ENCODE measurements at regions not wholly inside any gene's neighbourhood (a gene's known extent, or its start where the extent isn't known, plus 50 kb on each side); places are given as distances from the start of the nearest gene placed in this dataset.
A peak's percentile ranks its signal among the peaks of the same experiment; 100 is the strongest.

DNA sequence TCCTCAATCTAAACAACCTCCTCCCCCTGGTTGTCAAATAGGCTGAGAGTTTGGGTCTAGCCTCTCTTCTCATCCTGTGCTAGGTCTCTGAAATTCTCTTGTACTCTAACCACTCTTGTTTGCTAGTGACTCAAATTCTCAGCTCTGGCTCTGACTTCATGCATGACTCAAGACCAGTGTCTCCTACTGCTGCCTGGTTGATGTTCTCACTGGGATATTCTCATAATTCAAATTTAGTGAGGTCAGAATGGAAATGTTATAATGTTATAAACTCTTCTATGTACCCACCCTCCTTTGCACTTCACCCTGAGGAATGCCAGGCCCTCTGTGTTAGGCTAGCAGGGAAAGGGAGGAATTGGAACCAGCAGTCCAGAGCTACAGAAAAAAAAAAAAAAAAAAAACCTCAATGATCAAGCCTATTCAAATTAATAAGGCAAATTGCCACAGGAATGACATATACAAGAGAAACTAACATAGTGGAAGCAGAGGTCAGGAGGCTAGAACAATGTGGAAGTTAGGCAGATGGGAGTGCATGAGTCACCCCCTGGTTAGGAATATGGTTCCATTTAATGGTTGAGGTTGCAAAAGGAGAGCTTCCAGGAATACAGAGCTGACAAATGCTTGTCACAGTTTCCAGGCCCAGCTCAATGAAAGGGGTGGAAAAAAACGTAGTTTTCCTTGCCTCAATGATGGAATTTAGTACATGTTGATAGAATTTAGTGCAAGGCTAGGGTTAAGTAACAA is 459.5 kb downstream of the RMST start:
- Histone ChIP-seq H3K27ac (peak overlapping the region; percentile 46 to 55), H3K36me3 (no peaks in the 10 kb centered on the region), H3K27me3 (no peaks in the 10 kb centered on the region), H3K9me3 (no peaks in the 10 kb centered on the region), H3K4me3 (no peak overlapping the region), H3K4me1 (peaks cover 0 to 10% (median 5%) of the 10 kb centered on the region in 4 donors)
- peak in 1 of 2 donors; percentile 39 for DNase-seq
- intact Hi-C loops (cut with DNase I; ENCODE audit: low total_unique reads): no loop called here
- TF ChIP-seq, protein P1, sequence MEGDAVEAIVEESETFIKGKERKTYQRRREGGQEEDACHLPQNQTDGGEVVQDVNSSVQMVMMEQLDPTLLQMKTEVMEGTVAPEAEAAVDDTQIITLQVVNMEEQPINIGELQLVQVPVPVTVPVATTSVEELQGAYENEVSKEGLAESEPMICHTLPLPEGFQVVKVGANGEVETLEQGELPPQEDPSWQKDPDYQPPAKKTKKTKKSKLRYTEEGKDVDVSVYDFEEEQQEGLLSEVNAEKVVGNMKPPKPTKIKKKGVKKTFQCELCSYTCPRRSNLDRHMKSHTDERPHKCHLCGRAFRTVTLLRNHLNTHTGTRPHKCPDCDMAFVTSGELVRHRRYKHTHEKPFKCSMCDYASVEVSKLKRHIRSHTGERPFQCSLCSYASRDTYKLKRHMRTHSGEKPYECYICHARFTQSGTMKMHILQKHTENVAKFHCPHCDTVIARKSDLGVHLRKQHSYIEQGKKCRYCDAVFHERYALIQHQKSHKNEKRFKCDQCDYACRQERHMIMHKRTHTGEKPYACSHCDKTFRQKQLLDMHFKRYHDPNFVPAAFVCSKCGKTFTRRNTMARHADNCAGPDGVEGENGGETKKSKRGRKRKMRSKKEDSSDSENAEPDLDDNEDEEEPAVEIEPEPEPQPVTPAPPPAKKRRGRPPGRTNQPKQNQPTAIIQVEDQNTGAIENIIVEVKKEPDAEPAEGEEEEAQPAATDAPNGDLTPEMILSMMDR (IDR thresholded peaks at IDR 0.05): no peak

DNA sequence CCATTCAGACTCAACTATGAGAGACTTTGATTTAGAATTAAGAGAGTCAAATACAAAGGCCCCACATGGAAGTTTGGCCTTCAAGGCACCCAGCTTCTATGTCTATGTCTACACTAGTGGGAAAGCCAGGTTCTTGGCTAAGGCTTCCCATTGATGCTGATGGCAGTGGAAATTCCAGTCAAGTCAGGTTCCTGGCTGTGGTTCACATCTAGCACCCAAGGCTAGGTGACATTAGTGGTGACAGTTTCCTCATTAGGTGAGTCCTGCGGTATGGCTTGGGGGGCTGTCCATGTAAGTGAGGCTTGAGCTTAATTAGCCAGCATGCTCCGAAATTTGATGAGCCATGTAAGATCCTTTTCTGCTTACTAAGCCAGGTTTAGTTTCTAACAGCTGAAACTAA is 460.9 kb downstream of the RMST start:
- H3K27me3 ChIP-seq: no peaks in the 10 kb centered on the region
- peaks cover 0 to 10% (median 5%) of the 10 kb centered on the region in 4 donors for H3K4me1 ChIP-seq
- no peak overlapping the region for H3K27ac ChIP-seq
- no peak overlapping the region for H3K4me3 ChIP-seq
- DNase-seq: no peak
- H3K36me3 ChIP-seq: no peaks in the 10 kb centered on the region
- intact Hi-C loops (cut with DNase I; ENCODE audit: low total_unique reads): no loop called here
- TF ChIP-seq, protein P1 (IDR thresholded peaks at IDR 0.05): no peak
- no peaks in the 10 kb centered on the region for H3K9me3 ChIP-seq

DNA sequence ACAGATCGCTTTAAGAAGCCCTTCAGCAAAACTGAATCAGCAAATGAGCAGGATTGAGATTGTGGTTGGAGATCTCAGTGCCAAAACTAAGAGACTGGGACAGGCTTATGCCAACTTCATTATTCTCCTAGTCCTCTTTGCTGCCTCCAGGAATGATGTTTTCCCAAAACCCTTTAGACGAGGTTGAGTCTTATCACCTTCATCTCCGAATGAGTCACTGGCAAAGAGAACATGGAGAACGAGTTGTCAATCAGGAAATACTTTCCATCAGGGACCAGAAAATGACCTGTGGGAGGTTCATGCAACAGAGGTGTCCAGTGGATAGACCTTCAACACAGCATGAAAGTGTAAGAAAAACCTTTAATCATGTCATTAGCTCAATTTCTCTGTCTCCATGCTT is 461.5 kb downstream of the RMST start:
- TF ChIP-seq, protein P1 (IDR thresholded peaks at IDR 0.05): no peak
- Histone ChIP-seq H3K27me3 (no peaks in the 10 kb centered on the region), H3K27ac (no peak overlapping the region), H3K4me3 (no peak overlapping the region), H3K4me1 (peaks cover 0 to 10% (median 5%) of the 10 kb centered on the region in 4 donors), H3K36me3 (no peaks in the 10 kb centered on the region), H3K9me3 (no peaks in the 10 kb centered on the region)
- DNase-seq: no peak
- intact Hi-C loops (cut with DNase I; ENCODE audit: low total_unique reads): no loop called here

DNA sequence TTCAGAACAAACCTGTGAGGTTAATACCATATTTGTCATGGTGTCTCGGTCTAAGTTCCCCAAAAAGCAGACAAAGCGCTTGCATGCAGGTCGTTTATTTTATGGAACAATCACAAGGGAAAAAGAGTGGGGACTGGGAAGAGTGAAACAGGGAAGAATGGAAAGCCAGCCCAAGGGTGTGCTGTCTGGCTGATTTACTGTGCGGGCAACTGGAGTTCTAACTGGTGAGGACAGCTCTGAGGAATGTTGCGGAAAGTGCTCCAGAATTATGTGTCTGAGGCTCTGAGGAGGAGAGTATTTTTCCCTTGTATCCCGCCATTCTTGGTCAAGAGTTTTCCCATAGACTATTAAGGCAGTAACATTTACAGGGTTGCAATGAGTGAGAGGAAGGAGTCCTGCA is 465.4 kb downstream of the RMST start:
- Histone ChIP-seq H3K4me1 (peaks cover 0 to 5% (median 0%) of the 10 kb centered on the region in 4 donors), H3K27me3 (no peaks in the 10 kb centered on the region), H3K9me3 (no peaks in the 10 kb centered on the region), H3K27ac (no peak overlapping the region), H3K36me3 (no peaks in the 10 kb centered on the region), H3K4me3 (no peak overlapping the region)
- no peak for DNase-seq
- intact Hi-C loops (cut with DNase I; ENCODE audit: low total_unique reads): no loop called here
- TF ChIP-seq, protein P1 (IDR thresholded peaks at IDR 0.05): no peak

DNA sequence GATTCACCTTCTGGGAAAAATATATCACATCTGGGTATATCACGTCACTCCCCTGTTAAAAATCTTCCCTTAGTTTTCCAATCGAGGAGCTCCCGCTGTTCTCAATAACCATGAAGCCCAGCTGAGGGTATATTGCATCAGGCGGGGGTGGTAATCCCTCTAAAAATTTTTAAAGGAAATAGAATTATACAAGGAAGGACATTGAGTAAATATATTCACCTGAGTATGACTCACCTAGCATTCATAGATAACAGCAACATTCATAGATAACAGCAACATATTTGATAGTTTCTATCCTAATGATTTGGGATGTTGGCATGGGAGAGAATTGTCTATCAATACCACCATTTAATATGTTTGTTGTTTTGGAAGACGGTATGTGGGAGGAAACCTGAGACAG is 473.6 kb downstream of the RMST start:
- Histone ChIP-seq H3K36me3 (no peaks in the 10 kb centered on the region), H3K9me3 (no peaks in the 10 kb centered on the region), H3K27me3 (no peaks in the 10 kb centered on the region), H3K4me1 (peaks cover 0 to 7% (median 3%) of the 10 kb centered on the region in 4 donors), H3K27ac (no peak overlapping the region), H3K4me3 (no peak overlapping the region)
- no peak for DNase-seq
- intact Hi-C loops (cut with DNase I; ENCODE audit: low total_unique reads): no loop called here
- TF ChIP-seq, protein P1 (IDR thresholded peaks at IDR 0.05): no peak

Measured in tibial artery (tissue), 4 donors.